A673 (cell line): ENCODE measurements at regions not wholly inside any gene's neighbourhood (a gene's known extent, or its start where the extent isn't known, plus 50 kb on each side); places are given as distances from the start of the nearest gene placed in this dataset.

Experiments
- BruUV-seq: library from RNA; stranded (reverse); fragments of 400-500 nt; replicated peaks from 2 replicates; lab custom pipeline; 2021; lab: Mats Ljungman, UMichigan
- CTCF ChIA-PET: fragments of 300-600 bp; sonication (Branson Sonifier 250); formaldehyde crosslinking; loops from one replicate; lab custom pipeline; 2022; ENCODE audit warnings: antibody characterized with exemption; lab: Charles Lee
- POLR2A ChIA-PET: fragments of 300-600 bp; sonication (Branson Sonifier 250); formaldehyde crosslinking; loops from one replicate; lab custom pipeline; 2022; ENCODE audit warnings: antibody characterized with exemption; ENCODE audit not compliant: low non-redundant PET; lab: Charles Lee
- DNase-seq: peaks from one replicate; pipeline ENCODE4 v3.0.0-alpha.2; 2015; ENCODE audit warnings: low spot score
- H3K27ac ChIP-seq: fragments of 200-600 bp; sonication (generic); 2 replicates; pipeline ENCODE4 v1.5.1; 2016; ENCODE audit warnings: mixed run types, low read depth, mild to moderate bottlenecking, mixed read lengths, antibody characterized with exemption, low read length; ENCODE audit not compliant: poor library complexity, severe bottlenecking
- H3K27me3 ChIP-seq: fragments of 200-600 bp; sonication (generic); replicated peaks from 2 replicates; pipeline ENCODE4 v1.6.1; 2017; ENCODE audit warnings: mixed run types, low read depth, mild to moderate bottlenecking, mixed read lengths, antibody characterized with exemption, low read length; ENCODE audit not compliant: insufficient read depth, poor library complexity
- H3K36me3 ChIP-seq: fragments of 200-600 bp; sonication (generic); 2 replicates; pipeline ENCODE4 v1.6.1; 2016; ENCODE audit warnings: mixed run types, mild to moderate bottlenecking, mixed read lengths, antibody characterized with exemption, low read length; ENCODE audit not compliant: insufficient read depth, poor library complexity, severe bottlenecking
- H3K4me1 ChIP-seq: fragments of 200-600 bp; sonication (generic); 2 replicates; pipeline ENCODE4 v1.6.1; 2017; ENCODE audit warnings: mixed run types, mild to moderate bottlenecking, mixed read lengths, antibody characterized with exemption, low read length; ENCODE audit not compliant: insufficient read depth, poor library complexity, severe bottlenecking
- H3K4me3 ChIP-seq: fragments of 200-600 bp; sonication (generic); 2 replicates; pipeline ENCODE4 v1.5.1; 2016; ENCODE audit warnings: low read depth, mixed run types, mild to moderate bottlenecking, mixed read lengths, low read length; ENCODE audit not compliant: poor library complexity, severe bottlenecking
- H3K9me3 ChIP-seq: fragments of 200-600 bp; sonication (generic); 2 replicates; pipeline ENCODE4 v1.6.1; 2016; ENCODE audit warnings: mixed run types, low read depth, mild to moderate bottlenecking, mixed read lengths, antibody characterized with exemption, low read length; ENCODE audit not compliant: poor library complexity, severe bottlenecking
- EZH2 ChIP-seq: fragments of 200-600 bp; sonication (generic); IDR thresholded peaks from 2 replicates; pipeline ENCODE4 v1.6.1; 2017; ENCODE audit warnings: borderline replicate concordance, low read depth, mild to moderate bottlenecking, mixed read lengths, antibody characterized with exemption, low read length; ENCODE audit not compliant: poor library complexity, severe bottlenecking
- intact Hi-C: fragments of 100-400 bp; cut with micrococcal nuclease; formaldehyde crosslinking; loops from one replicate; pipeline ENCODE4 v1.10.0; 2022; ENCODE audit not compliant: unreplicated experiment
- TF ChIP-seq, protein P1 (sequence below): fragments of 300-800, 200-600 bp; sonication (generic); conservative IDR thresholded peaks from 2 replicates; pipeline ENCODE4 v1.5.1; 2017; ENCODE audit warnings: low read depth, mild to moderate bottlenecking, antibody characterized with exemption, low read length, moderate library complexity, mixed read lengths

DNA sequence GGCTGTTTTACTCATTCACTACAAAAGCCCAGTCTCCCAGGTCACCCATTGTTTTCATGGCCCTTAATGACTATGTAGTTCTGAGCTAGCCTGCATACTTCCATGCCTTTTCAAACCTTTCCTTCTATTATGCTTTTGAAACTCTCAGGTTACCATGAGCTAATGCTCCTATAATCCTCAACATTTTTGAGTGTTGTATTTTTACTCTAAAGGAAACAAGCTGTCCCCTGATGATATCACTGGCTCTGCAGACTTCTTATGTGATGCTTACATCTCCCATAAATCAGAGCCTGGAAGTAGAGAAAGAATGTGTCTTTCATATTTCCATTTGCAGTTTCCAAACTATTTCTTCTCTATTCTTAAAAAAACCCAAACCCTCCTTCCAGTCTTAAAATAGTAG, 159.0 kb upstream of the RAG2 start:
- DNase-seq: no peak
- ChIA-PET CTCF (no interaction called here), POLR2A (no interaction called here)
- no peak for TF ChIP-seq EZH2
- TF ChIP-seq, protein P1, sequence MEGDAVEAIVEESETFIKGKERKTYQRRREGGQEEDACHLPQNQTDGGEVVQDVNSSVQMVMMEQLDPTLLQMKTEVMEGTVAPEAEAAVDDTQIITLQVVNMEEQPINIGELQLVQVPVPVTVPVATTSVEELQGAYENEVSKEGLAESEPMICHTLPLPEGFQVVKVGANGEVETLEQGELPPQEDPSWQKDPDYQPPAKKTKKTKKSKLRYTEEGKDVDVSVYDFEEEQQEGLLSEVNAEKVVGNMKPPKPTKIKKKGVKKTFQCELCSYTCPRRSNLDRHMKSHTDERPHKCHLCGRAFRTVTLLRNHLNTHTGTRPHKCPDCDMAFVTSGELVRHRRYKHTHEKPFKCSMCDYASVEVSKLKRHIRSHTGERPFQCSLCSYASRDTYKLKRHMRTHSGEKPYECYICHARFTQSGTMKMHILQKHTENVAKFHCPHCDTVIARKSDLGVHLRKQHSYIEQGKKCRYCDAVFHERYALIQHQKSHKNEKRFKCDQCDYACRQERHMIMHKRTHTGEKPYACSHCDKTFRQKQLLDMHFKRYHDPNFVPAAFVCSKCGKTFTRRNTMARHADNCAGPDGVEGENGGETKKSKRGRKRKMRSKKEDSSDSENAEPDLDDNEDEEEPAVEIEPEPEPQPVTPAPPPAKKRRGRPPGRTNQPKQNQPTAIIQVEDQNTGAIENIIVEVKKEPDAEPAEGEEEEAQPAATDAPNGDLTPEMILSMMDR: no peak
- H3K4me1 ChIP-seq: peaks cover 4% of the 10 kb centered on the region
- intact Hi-C loops: no loop called here
- no peaks in the 10 kb centered on the region for H3K27me3 ChIP-seq
- no peak overlapping the region for H3K27ac ChIP-seq
- peaks cover 5% of the 10 kb centered on the region for H3K9me3 ChIP-seq
- no peaks in the 10 kb centered on the region for H3K36me3 ChIP-seq
- no peak overlapping the region for H3K4me3 ChIP-seq
- BruUV-seq: no TSS peak

DNA sequence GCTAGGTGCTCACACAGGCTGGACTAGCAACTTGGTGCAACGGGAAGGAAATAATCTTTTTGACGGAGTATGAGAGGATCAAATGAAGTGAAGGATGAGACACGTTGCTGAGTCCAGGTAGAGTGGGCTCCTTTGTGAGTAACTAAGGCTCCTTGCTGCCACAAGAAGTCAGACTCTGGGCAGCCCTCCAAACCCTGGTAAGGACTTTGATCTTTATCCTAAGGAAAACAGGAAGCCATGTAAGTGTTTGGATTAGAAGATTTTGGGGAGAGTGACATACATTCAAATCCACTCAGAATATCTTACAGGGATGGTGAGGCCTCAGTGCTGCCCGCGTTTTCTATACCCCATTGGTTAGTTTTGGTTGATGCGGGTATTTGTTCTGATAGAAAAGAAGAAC, 155.9 kb upstream of the RAG2 start:
- Histone ChIP-seq H3K4me3 (no peak overlapping the region), H3K27ac (no peak overlapping the region), H3K27me3 (peaks cover 5% of the 10 kb centered on the region), H3K36me3 (no peaks in the 10 kb centered on the region), H3K9me3 (no peaks in the 10 kb centered on the region), H3K4me1 (peaks cover 14% of the 10 kb centered on the region)
- POLR2A ChIA-PET: no interaction called here
- CTCF ChIA-PET: no interaction called here
- no peak for TF ChIP-seq EZH2
- TF ChIP-seq, protein P1: no peak
- BruUV-seq: no TSS peak
- intact Hi-C loops: no loop called here
- no peak for DNase-seq

DNA sequence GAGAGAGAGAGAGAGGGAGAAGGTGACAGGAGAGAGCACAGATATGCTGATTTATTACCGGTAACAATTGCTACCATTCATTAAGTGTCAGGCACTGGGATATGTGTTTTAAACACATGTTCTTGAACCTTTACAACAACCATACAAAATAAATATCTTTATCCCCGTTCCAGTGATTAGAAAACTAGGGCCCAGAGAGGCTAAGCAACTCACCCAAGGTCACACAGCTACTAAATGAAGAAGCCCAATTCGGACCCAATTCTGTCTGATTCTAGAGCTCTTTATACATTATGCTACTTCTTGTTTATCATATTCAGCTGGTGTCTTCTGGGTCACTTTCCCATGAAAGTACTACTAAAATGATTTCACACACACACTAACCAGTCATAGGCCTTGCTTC, 154.0 kb upstream of the RAG2 start:
- Histone ChIP-seq H3K27me3 (peaks cover 5% of the 10 kb centered on the region), H3K4me1 (peaks cover 14% of the 10 kb centered on the region), H3K4me3 (no peak overlapping the region), H3K36me3 (no peaks in the 10 kb centered on the region), H3K27ac (no peak overlapping the region), H3K9me3 (no peaks in the 10 kb centered on the region)
- ChIA-PET CTCF (interaction anchor here (1.3 kb wide), 1 partner anchor 49 kb away, joined by 3 read pairs; no protein-coding TSS in a partner anchor), POLR2A (no interaction called here)
- intact Hi-C loops: no loop called here
- no peak for DNase-seq
- TF ChIP-seq EZH2: no peak
- TF ChIP-seq, protein P1: no peak
- no TSS peak for BruUV-seq
